Neural cell (in vitro differentiated cells): ENCODE measurements at regions not wholly inside any gene's neighbourhood (a gene's known extent, or its start where the extent isn't known, plus 50 kb on each side); places are given as distances from the start of the nearest gene placed in this dataset.

ENCODE experiments used
- EP300 ChIP-seq: fragments of 450-650 bp; conservative IDR thresholded peaks from 2 replicates; pipeline ENCODE4 v1.6.1; 2014; ENCODE audit warnings: antibody characterized with exemption, mild to moderate bottlenecking, moderate library complexity; ENCODE audit not compliant: poor library complexity, severe bottlenecking
- EZH2 ChIP-seq: fragments of 200-600, 300-800 bp; shearing (Covaris generic), sonication (generic); IDR thresholded peaks from 2 replicates; pipeline ENCODE4 v1.6.1; 2014; ENCODE audit warnings: antibody characterized with exemption, low read length, borderline replicate concordance, mild to moderate bottlenecking; ENCODE audit not compliant: insufficient read depth, poor library complexity, severe bottlenecking
- MXI1 ChIP-seq: fragments of 450-650 bp; conservative IDR thresholded peaks from 2 replicates; pipeline ENCODE4 v1.6.1; 2014; ENCODE audit warnings: antibody characterized with exemption, mild to moderate bottlenecking; ENCODE audit not compliant: poor library complexity, severe bottlenecking
- POLR2AphosphoS5 ChIP-seq: IDR thresholded peaks from 2 replicates; pipeline ENCODE4 v1.6.1; 2012
- RAD21 ChIP-seq: fragments of 450-650 bp; conservative IDR thresholded peaks from 2 replicates; pipeline ENCODE4 v1.6.1; 2014; ENCODE audit warnings: antibody characterized with exemption, mild to moderate bottlenecking, moderate library complexity
- REST ChIP-seq: IDR thresholded peaks from 2 replicates; pipeline ENCODE4 v1.6.1; 2012; ENCODE audit warnings: borderline replicate concordance
- SMC3 ChIP-seq: fragments of 450-650 bp; conservative IDR thresholded peaks from 2 replicates; pipeline ENCODE4 v1.6.1; 2014; ENCODE audit warnings: antibody characterized with exemption, mild to moderate bottlenecking, moderate library complexity; ENCODE audit not compliant: poor library complexity
- TAF1 ChIP-seq: IDR thresholded peaks from 2 replicates; pipeline ENCODE4 v1.6.1; 2012; ENCODE audit warnings: low read depth
- TF ChIP-seq, protein P1 (sequence below): fragments of 450-650 bp; IDR thresholded peaks from 2 replicates; pipeline ENCODE4 v1.5.1; 2014; ENCODE audit warnings: antibody characterized with exemption, mild to moderate bottlenecking, moderate library complexity; ENCODE audit not compliant: poor library complexity, severe bottlenecking

DNA sequence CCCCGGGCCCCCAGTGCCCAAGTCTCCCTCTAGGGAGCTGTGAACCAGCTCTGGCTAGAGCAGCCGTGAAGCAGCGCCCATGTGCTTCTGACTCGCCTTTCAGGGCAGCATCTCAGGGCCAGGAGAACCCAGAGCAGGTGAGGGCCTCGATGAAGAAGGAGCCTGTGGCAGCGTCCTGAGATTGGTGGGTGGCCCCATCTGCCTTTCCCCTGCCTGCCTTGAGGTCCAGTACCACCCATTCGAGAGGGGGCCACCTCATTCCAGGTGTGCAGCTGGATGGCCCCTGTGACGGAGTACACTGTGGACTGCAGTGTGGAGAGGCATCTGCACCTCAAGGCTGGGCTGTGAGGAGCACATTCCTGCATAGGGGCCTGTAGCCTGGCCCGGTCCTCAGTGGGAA is 167.3 kb upstream of the ZNF267 start:
- TF ChIP-seq REST (no peak), TAF1 (no peak), POLR2AphosphoS5 (no peak), EZH2 (no peak), RAD21 (no peak), SMC3 (no peak), EP300 (no peak), MXI1 (no peak)
- TF ChIP-seq, protein P1, sequence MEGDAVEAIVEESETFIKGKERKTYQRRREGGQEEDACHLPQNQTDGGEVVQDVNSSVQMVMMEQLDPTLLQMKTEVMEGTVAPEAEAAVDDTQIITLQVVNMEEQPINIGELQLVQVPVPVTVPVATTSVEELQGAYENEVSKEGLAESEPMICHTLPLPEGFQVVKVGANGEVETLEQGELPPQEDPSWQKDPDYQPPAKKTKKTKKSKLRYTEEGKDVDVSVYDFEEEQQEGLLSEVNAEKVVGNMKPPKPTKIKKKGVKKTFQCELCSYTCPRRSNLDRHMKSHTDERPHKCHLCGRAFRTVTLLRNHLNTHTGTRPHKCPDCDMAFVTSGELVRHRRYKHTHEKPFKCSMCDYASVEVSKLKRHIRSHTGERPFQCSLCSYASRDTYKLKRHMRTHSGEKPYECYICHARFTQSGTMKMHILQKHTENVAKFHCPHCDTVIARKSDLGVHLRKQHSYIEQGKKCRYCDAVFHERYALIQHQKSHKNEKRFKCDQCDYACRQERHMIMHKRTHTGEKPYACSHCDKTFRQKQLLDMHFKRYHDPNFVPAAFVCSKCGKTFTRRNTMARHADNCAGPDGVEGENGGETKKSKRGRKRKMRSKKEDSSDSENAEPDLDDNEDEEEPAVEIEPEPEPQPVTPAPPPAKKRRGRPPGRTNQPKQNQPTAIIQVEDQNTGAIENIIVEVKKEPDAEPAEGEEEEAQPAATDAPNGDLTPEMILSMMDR, result no peak
